ENCODE measurements at regions not wholly inside any gene's neighbourhood (a gene's known extent, or its start where the extent isn't known, plus 50 kb on each side); places are given as distances from the start of the nearest gene placed in this dataset.

GRCh38 chrX:15963858-15964257, 109.2 kb upstream of the AP1S2 start:
- H3K9me3 ChIP-seq (replicated peaks; ENCODE audit: control insufficient read depth, insufficient read depth, low read length), result no peaks in the 10 kb centered on the region
- no peaks in the 10 kb centered on the region for H3K79me2 ChIP-seq (ENCODE audit: control insufficient read depth, insufficient read depth, low read length)
- DNase-seq (ENCODE audit: low read depth, low spot score) (no peak), FAIRE-seq (no peak)
- dilution Hi-C loops (cut with MboI; ENCODE audit: extremely low pct_ligation_motif_present, low sequenced_read_pairs), result no loop called here
- H3K4me2 ChIP-seq (ENCODE audit: insufficient read depth, low read length), result no peak overlapping the region
- intact Hi-C loops (cut with micrococcal nuclease), result no loop called here
- no peak overlapping the region for H3K27ac ChIP-seq (ENCODE audit: insufficient read depth, low read depth, low read length)
- BruUV-seq (replicated peaks), result no TSS peak
- H3K9me1 ChIP-seq (replicated peaks; ENCODE audit: control insufficient read depth, extremely low read depth, insufficient read depth, low read length), result no peaks in the 10 kb centered on the region
- no peaks in the 10 kb centered on the region for H4K20me1 ChIP-seq (replicated peaks; ENCODE audit: control insufficient read depth, extremely low read depth, insufficient read depth, low read length)
- CTCF ChIA-PET, result no interaction called here
- no peaks in the 10 kb centered on the region for H3K4me1 ChIP-seq (ENCODE audit: control insufficient read depth, extremely low read depth, insufficient read depth, low read length)
- H2AFZ ChIP-seq (ENCODE audit: low read depth, low read length), result no peak overlapping the region
- H3K36me3 ChIP-seq (ENCODE audit: control insufficient read depth in 2 of 2, extremely low read depth in 1 of 2, insufficient read depth in 2 of 2, low read length in 2 of 2), result no peaks in the 10 kb centered on the region
- H3K4me3 ChIP-seq (replicated peaks in 1 of 3; ENCODE audit: insufficient read depth in 1 of 3, low read depth in 1 of 3, low read length in 3 of 3), result no peak overlapping the region
- POLR2A ChIA-PET, result no interaction called here
- H3K27me3 ChIP-seq (ENCODE audit: control insufficient read depth in 2 of 2, insufficient read depth in 2 of 2, low read length in 2 of 2), result no peaks in the 10 kb centered on the region
- no peak overlapping the region for H3K9ac ChIP-seq (replicated peaks; ENCODE audit: extremely low read depth, insufficient read depth, low read length)
- TF ChIP-seq JUN (IDR thresholded peaks at IDR 0.05; ENCODE audit: borderline replicate concordance, insufficient read depth, insufficient read length, low read depth) (no peak), POLR2A (IDR thresholded peaks at IDR 0.05; ENCODE audit: low read depth, low read length) (no peak), MAX (IDR thresholded peaks at IDR 0.05; ENCODE audit: insufficient read depth, insufficient read length) (no peak), CTCF (IDR thresholded peaks at IDR 0.05; ENCODE audit: extremely low read depth in 1 of 2, insufficient read depth in 1 of 2, low read depth in 1 of 2, low read length in 2 of 2) (no peak), POLR2AphosphoS5 (IDR thresholded peaks at IDR 0.05; ENCODE audit: insufficient read depth, low read depth, low read length) (no peak), FOS (IDR thresholded peaks at IDR 0.05; ENCODE audit: borderline replicate concordance, insufficient read depth, low read length) (no peak), EZH2 (IDR thresholded peaks at IDR 0.05; ENCODE audit: borderline replicate concordance, low read depth, low read length, severe bottlenecking) (no peak), MYC (IDR thresholded peaks at IDR 0.05; ENCODE audit: low read depth, low read length) (no peak), GATA2 (IDR thresholded peaks at IDR 0.05; ENCODE audit: insufficient read depth, insufficient read length, low read depth, low read length) (no peak)
